ENCODE measurements at regions not wholly inside any gene's neighbourhood (a gene's known extent, or its start where the extent isn't known, plus 50 kb on each side); places are given as distances from the start of the nearest gene placed in this dataset.
"Not testable (repeated sequence)": the region's sequence is repeated elsewhere in the genome, so short reads cannot be mapped to it uniquely, and the experiment has no call there.

GRCh38 chr10:22467393-22467792 lies 122.1 kb downstream of the SPAG6 start:
- H3K27me3 ChIP-seq (ENCODE audit: insufficient read depth, insufficient read length); H3K36me3 ChIP-seq (ENCODE audit: insufficient read depth, insufficient read length, low read length); H3K4me3 ChIP-seq (ENCODE audit: insufficient read length, low read depth); H3K9ac ChIP-seq (ENCODE audit: insufficient read length, low read depth); H3K9me3 ChIP-seq (ENCODE audit: insufficient read depth, low read length); DNase-seq (ENCODE audit: low read depth, low spot score); H3K4me1 ChIP-seq (ENCODE audit: insufficient read depth, insufficient read length): not testable (repeated sequence)

- Histone ChIP-seq H3K36me3 (ENCODE audit: insufficient read depth, insufficient read length, low read length) (no peaks in the 10 kb centered on the region), H3K4me1 (ENCODE audit: insufficient read depth, insufficient read length) (no peaks in the 10 kb centered on the region), H3K4me3 (ENCODE audit: insufficient read length, low read depth) (no peak overlapping the region), H3K27me3 (ENCODE audit: insufficient read depth, insufficient read length) (peaks cover 23% of the 10 kb centered on the region), H3K9ac (ENCODE audit: insufficient read length, low read depth) (no peak overlapping the region), H3K9me3 (ENCODE audit: insufficient read depth, low read length) (no peaks in the 10 kb centered on the region)
- DNase-seq (ENCODE audit: low read depth, low spot score): no peak
- TF ChIP-seq SUZ12 (IDR thresholded peaks at IDR 0.05; ENCODE audit: extremely low read depth, insufficient read depth, insufficient read length): no peak
- TF ChIP-seq YY1 (IDR thresholded peaks at IDR 0.05; ENCODE audit: insufficient read depth, insufficient read length): no peak
- no peak for TF ChIP-seq ZNF274 (IDR thresholded peaks at IDR 0.05; ENCODE audit: low read depth, low read length)
These were observed 123.4 kb downstream of the SPAG6 start for GRCh38 chr10:22468570-22469320.

- Histone ChIP-seq H3K9me3 (ENCODE audit: insufficient read depth, low read length) (no peaks in the 10 kb centered on the region), H3K4me1 (ENCODE audit: insufficient read depth, insufficient read length) (peaks cover 3% of the 10 kb centered on the region), H3K4me3 (ENCODE audit: insufficient read length, low read depth) (no peak overlapping the region), H3K36me3 (ENCODE audit: insufficient read depth, insufficient read length, low read length) (no peaks in the 10 kb centered on the region), H3K9ac (ENCODE audit: insufficient read length, low read depth) (no peak overlapping the region), H3K27me3 (ENCODE audit: insufficient read depth, insufficient read length) (peaks cover 66% of the 10 kb centered on the region)
- TF ChIP-seq YY1 (IDR thresholded peaks at IDR 0.05; ENCODE audit: insufficient read depth, insufficient read length) (no peak), SUZ12 (IDR thresholded peaks at IDR 0.05; ENCODE audit: extremely low read depth, insufficient read depth, insufficient read length) (no peak), ZNF274 (IDR thresholded peaks at IDR 0.05; ENCODE audit: low read depth, low read length) (no peak)
- no peak for DNase-seq (ENCODE audit: low read depth, low spot score)
These were observed 127.7 kb downstream of the SPAG6 start for GRCh38 chr10:22473044-22473443.

- no peaks in the 10 kb centered on the region for H3K36me3 ChIP-seq (ENCODE audit: insufficient read depth, insufficient read length, low read length)
- no peaks in the 10 kb centered on the region for H3K9me3 ChIP-seq (ENCODE audit: insufficient read depth, low read length)
- H3K9ac ChIP-seq (ENCODE audit: insufficient read length, low read depth): no peak overlapping the region
- no peak overlapping the region for H3K4me3 ChIP-seq (ENCODE audit: insufficient read length, low read depth)
- peaks cover 71% of the 10 kb centered on the region for H3K27me3 ChIP-seq (ENCODE audit: insufficient read depth, insufficient read length)
- H3K4me1 ChIP-seq (ENCODE audit: insufficient read depth, insufficient read length): peaks cover 3% of the 10 kb centered on the region
- DNase-seq (ENCODE audit: low read depth, low spot score): no peak
- TF ChIP-seq SUZ12 (IDR thresholded peaks at IDR 0.05; ENCODE audit: extremely low read depth, insufficient read depth, insufficient read length) (no peak), YY1 (IDR thresholded peaks at IDR 0.05; ENCODE audit: insufficient read depth, insufficient read length) (no peak), ZNF274 (IDR thresholded peaks at IDR 0.05; ENCODE audit: low read depth, low read length) (no peak)
These were observed 128.2 kb downstream of the SPAG6 start for GRCh38 chr10:22473459-22473858.

GRCh38 chr10:22475651-22476600 lies 130.6 kb downstream of the SPAG6 start:
- Histone ChIP-seq H3K27me3 (ENCODE audit: insufficient read depth, insufficient read length) (peaks cover 91% of the 10 kb centered on the region), H3K36me3 (ENCODE audit: insufficient read depth, insufficient read length, low read length) (no peaks in the 10 kb centered on the region), H3K9ac (ENCODE audit: insufficient read length, low read depth) (peak overlapping the region; percentile 73), H3K4me3 (ENCODE audit: insufficient read length, low read depth) (peak overlapping the region; percentile 47), H3K4me1 (ENCODE audit: insufficient read depth, insufficient read length) (peaks cover 3% of the 10 kb centered on the region), H3K9me3 (ENCODE audit: insufficient read depth, low read length) (no peaks in the 10 kb centered on the region)
- TF ChIP-seq SUZ12 (IDR thresholded peaks at IDR 0.05; ENCODE audit: extremely low read depth, insufficient read depth, insufficient read length): peak; percentile 95
- no peak for TF ChIP-seq YY1 (IDR thresholded peaks at IDR 0.05; ENCODE audit: insufficient read depth, insufficient read length)
- TF ChIP-seq ZNF274 (IDR thresholded peaks at IDR 0.05; ENCODE audit: low read depth, low read length): no peak
- DNase-seq (ENCODE audit: low read depth, low spot score): no peak

GRCh38 chr10:22476601-22477321 lies 131.5 kb downstream of the SPAG6 start:
- TF ChIP-seq ZNF274 (IDR thresholded peaks at IDR 0.05; ENCODE audit: low read depth, low read length) (no peak), SUZ12 (IDR thresholded peaks at IDR 0.05; ENCODE audit: extremely low read depth, insufficient read depth, insufficient read length) (peak; percentile 45)
- DNase-seq (ENCODE audit: low read depth, low spot score): no peak
- Histone ChIP-seq H3K9ac (ENCODE audit: insufficient read length, low read depth) (peak overlapping the region; percentile 73), H3K4me3 (ENCODE audit: insufficient read length, low read depth) (peak overlapping the region; percentile 47), H3K4me1 (ENCODE audit: insufficient read depth, insufficient read length) (peaks cover 3% of the 10 kb centered on the region), H3K36me3 (ENCODE audit: insufficient read depth, insufficient read length, low read length) (no peaks in the 10 kb centered on the region), H3K27me3 (ENCODE audit: insufficient read depth, insufficient read length) (peaks cover 89% of the 10 kb centered on the region), H3K9me3 (ENCODE audit: insufficient read depth, low read length) (no peaks in the 10 kb centered on the region)

All from NT2/D1 (cell line).